ENCODE measurements at regions not wholly inside any gene's neighbourhood (a gene's known extent, or its start where the extent isn't known, plus 50 kb on each side); places are given as distances from the start of the nearest gene placed in this dataset.

DNA sequence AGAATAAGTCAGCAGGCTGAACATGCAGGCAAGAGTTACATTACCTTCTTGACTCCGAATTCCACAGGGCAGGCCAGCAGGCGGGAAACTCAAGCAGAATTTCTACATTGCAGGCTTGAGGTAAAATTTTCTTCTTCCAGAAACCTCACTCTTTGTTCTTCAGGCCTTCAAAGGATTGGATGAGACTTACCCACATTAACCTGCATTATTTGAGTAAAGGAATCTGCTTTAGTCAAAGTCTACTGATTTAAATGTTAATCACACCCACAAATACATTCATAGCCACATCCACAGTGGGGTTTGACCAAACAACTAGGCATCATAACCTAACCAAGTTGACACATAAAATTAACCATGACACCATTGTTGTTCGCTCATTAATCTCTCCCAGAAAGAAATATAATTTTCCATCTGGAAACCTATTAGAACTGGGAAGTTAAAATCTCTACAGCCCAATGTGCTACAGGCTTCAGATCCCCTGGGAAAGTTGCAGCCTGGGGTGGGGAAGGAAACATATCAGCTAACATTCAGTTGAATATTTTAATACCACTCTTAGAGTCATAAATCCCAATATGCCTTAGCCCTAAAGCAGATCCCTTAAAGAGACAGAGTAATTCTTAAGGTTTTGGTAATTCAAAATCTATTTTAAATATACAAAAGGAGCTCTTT is 468.2 kb upstream of the TNP1 start:
- H3K27me3 ChIP-seq: no peaks in the 10 kb centered on the region
- no peaks in the 10 kb centered on the region for H3K9me3 ChIP-seq
- WGBS (ENCODE audit: insufficient coverage, low coverage, low lambda C conversion rate, missing lambda C conversion rate): 80% methylated on average over 3 of the region's 3 CpGs
- no peak for DNase-seq
- no peak overlapping the region for H3K27ac ChIP-seq
- TF ChIP-seq POLR2A (IDR thresholded peaks at IDR 0.05): no peak
- TF ChIP-seq, protein P1, sequence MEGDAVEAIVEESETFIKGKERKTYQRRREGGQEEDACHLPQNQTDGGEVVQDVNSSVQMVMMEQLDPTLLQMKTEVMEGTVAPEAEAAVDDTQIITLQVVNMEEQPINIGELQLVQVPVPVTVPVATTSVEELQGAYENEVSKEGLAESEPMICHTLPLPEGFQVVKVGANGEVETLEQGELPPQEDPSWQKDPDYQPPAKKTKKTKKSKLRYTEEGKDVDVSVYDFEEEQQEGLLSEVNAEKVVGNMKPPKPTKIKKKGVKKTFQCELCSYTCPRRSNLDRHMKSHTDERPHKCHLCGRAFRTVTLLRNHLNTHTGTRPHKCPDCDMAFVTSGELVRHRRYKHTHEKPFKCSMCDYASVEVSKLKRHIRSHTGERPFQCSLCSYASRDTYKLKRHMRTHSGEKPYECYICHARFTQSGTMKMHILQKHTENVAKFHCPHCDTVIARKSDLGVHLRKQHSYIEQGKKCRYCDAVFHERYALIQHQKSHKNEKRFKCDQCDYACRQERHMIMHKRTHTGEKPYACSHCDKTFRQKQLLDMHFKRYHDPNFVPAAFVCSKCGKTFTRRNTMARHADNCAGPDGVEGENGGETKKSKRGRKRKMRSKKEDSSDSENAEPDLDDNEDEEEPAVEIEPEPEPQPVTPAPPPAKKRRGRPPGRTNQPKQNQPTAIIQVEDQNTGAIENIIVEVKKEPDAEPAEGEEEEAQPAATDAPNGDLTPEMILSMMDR (IDR thresholded peaks at IDR 0.05): no peak
- ATAC-seq: no peak
- H3K4me3 ChIP-seq: no peak overlapping the region
- no peaks in the 10 kb centered on the region for H3K36me3 ChIP-seq
- intact Hi-C loops (cut with DNase I): no loop called here
- peaks cover 0 to 4% (median 0%) of the 10 kb centered on the region in 4 donors for H3K4me1 ChIP-seq

DNA sequence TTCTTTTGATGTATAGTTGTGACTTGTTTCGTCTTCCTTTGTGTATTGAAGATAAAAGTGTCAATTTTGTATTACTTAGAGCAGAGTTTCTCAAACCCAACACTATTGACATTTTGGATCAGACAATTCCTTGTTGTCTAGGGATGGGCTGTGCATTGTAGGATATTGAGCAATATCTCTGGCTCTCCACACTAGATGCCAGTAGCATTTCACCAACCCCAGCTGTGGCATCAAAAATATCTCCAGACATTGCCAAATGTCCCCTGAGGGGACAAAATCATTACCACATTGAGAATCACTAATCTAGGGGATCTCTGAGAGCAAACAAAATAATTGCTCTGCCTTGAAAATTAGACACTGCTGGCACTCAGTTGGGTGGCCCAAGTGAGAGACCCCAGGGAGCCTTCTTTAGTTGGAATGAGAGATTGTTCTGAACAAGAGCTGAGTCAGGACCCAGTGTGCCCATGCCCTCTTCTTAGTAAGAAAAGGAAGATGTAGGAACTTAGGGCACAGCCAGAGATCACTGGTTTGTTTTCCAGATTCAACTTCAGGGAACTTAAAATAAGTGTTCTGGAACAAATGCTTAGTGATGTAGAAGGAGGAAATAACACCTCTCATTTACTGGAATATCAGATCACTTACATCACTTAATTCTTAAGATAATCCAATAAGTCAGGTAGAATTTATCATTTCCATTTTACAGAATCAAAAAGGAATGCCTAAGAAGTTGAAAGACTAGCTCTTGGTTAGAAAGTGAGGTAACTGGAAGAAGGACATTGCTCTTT is 466.6 kb upstream of the TNP1 start:
- peaks cover 0 to 3% (median 0%) of the 10 kb centered on the region in 4 donors for H3K4me1 ChIP-seq
- intact Hi-C loops (cut with DNase I): no loop called here
- H3K27me3 ChIP-seq: no peaks in the 10 kb centered on the region
- ATAC-seq (no peak), DNase-seq (no peak)
- H3K9me3 ChIP-seq: no peaks in the 10 kb centered on the region
- no peak overlapping the region for H3K4me3 ChIP-seq
- no peak overlapping the region for H3K27ac ChIP-seq
- no peaks in the 10 kb centered on the region for H3K36me3 ChIP-seq
- WGBS (ENCODE audit: insufficient coverage, low coverage, low lambda C conversion rate, missing lambda C conversion rate): 53% methylated on average over 1 of the region's 1 CpG
- no peak for TF ChIP-seq POLR2A (IDR thresholded peaks at IDR 0.05)

DNA sequence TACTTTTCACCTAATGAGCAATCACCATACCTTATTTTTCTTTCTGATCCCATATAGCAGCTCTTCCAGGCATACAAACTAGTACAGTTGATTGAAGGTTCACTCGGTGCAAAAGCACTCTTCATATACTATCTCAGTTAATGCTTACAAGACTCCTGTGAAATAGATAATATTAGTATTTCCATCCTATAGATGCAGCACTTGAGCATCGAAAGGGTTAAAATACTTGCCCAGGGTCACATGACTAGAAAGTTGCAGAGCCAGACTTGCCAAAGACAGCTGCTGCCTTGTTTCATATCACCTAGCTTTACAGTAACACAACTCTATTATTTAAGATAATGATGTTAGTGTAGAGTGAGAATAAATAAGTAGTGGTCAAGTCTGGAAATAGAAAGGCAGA is 466.0 kb upstream of the TNP1 start:
- H3K9me3 ChIP-seq: no peaks in the 10 kb centered on the region
- DNase-seq (no peak), ATAC-seq (no peak)
- intact Hi-C loops (cut with DNase I): no loop called here
- H3K27ac ChIP-seq: no peak overlapping the region
- no peaks in the 10 kb centered on the region for H3K36me3 ChIP-seq
- 57% methylated on average over 2 of the region's 2 CpGs for WGBS (ENCODE audit: insufficient coverage, low coverage, low lambda C conversion rate, missing lambda C conversion rate)
- H3K4me3 ChIP-seq: no peak overlapping the region
- H3K27me3 ChIP-seq: no peaks in the 10 kb centered on the region
- TF ChIP-seq POLR2A (IDR thresholded peaks at IDR 0.05): no peak
- TF ChIP-seq, protein P1 (IDR thresholded peaks at IDR 0.05): no peak
- no peaks in the 10 kb centered on the region for H3K4me1 ChIP-seq

DNA sequence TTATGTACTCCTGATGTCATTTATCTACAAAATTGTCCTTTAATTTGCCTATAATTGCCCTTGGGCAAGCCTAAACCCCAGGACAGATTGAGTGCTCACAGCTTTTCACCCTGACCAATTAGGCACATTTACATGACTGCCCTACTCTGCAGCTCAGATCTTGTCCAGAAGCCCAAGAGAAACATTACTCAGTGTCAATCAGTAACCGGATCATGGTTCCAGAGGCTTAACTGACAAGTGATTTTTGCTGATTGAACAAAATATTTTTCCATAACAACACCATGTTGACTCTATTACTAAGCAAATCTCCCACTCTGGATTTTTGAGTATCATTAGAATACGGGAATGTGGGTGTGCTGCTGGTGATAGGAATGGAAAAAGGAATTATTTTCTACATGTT is 465.4 kb upstream of the TNP1 start:
- Histone ChIP-seq H3K36me3 (no peaks in the 10 kb centered on the region), H3K27ac (no peak overlapping the region), H3K4me3 (no peak overlapping the region), H3K27me3 (no peaks in the 10 kb centered on the region), H3K9me3 (no peaks in the 10 kb centered on the region), H3K4me1 (no peaks in the 10 kb centered on the region)
- intact Hi-C loops (cut with DNase I): no loop called here
- WGBS (ENCODE audit: insufficient coverage, low coverage, low lambda C conversion rate, missing lambda C conversion rate): 67% methylated on average over 2 of the region's 2 CpGs
- TF ChIP-seq, protein P1 (IDR thresholded peaks at IDR 0.05): no peak
- no peak for TF ChIP-seq POLR2A (IDR thresholded peaks at IDR 0.05)
- no peak for DNase-seq
- ATAC-seq: no peak

DNA sequence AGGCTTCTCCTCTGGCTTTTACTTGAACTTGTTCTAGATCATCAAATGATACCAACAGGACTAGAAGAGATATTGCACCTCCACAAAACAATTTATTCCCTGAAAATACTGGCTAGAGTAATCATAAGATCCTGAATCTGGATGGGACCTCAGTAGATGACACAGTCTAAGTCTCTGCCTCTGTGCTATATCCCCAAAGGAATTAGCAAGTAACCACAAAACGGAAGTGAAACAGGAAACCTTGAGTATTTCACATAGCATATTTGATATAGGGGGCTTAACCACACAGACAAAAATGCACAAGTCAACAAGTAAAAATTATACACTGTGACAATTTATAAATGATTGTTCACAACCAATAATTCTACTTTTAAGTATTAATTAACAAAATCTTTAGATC is 456.9 kb upstream of the TNP1 start:
- Histone ChIP-seq H3K4me3 (no peak overlapping the region), H3K27me3 (no peaks in the 10 kb centered on the region), H3K36me3 (no peaks in the 10 kb centered on the region), H3K9me3 (no peaks in the 10 kb centered on the region), H3K4me1 (no peaks in the 10 kb centered on the region), H3K27ac (no peak overlapping the region)
- TF ChIP-seq, protein P1 (IDR thresholded peaks at IDR 0.05): no peak
- TF ChIP-seq POLR2A (IDR thresholded peaks at IDR 0.05): no peak
- intact Hi-C loops (cut with DNase I): no loop called here
- 55% methylated on average over 1 of the region's 1 CpG for WGBS (ENCODE audit: insufficient coverage, low coverage, low lambda C conversion rate, missing lambda C conversion rate)
- ATAC-seq (no peak), DNase-seq (no peak)
